ENCODE measurements at regions not wholly inside any gene's neighbourhood (a gene's known extent, or its start where the extent isn't known, plus 50 kb on each side); places are given as distances from the start of the nearest gene placed in this dataset.
"Not testable (repeated sequence)": the region's sequence is repeated elsewhere in the genome, so short reads cannot be mapped to it uniquely, and the experiment has no call there.

DNA sequence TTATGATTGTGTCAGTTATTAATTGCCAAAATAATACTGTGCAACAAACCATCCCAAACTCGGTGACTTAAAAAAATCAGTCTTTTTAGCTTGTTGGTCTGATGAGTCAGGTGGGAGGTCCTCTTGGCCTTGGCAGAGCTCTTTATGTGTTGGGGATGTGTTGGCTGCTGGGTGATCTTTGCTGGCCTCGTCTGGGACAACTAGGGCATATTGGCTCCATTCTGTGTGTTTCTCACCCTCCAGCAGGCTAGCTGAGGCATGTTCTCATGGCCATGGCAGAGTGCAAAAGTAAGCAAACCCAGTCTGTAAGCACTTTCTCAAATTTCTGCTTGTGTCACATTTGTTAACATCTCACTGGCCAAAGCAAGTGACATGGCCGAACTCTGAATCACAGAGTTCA, 251.6 kb downstream of the RPLP1 start:
- H3K27ac ChIP-seq: no peak overlapping the region

DNA sequence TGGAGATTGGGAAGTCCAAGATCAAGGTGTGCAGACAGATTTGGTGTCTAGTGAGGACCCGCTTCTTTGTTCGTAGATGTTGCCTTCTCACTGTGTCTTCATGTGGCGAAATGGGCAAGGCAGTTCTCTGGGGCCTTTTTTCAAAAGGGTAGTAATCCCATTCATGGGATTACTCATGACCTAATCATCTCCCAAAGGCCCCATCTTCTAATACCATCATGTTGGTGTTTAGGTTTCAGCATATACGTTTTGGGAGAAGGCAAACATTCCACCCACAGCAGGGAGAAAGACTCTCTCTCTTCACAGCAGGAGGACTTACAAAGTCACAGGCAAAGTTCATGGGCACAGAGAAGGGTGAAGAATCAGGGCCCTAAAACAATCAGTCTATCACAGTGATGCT, 252.1 kb downstream of the RPLP1 start:
- no peak overlapping the region for H3K27ac ChIP-seq
- DNase-seq: no peak
- intact Hi-C loops (cut with DNase I; ENCODE audit: low total_unique reads): no loop called here
- no peaks in the 10 kb centered on the region for H3K36me3 ChIP-seq
- no peaks in the 10 kb centered on the region for H3K27me3 ChIP-seq
- H3K9me3 ChIP-seq: peaks cover 0 to 15% (median 11%) of the 10 kb centered on the region in 3 donors
- TF ChIP-seq, protein P1, sequence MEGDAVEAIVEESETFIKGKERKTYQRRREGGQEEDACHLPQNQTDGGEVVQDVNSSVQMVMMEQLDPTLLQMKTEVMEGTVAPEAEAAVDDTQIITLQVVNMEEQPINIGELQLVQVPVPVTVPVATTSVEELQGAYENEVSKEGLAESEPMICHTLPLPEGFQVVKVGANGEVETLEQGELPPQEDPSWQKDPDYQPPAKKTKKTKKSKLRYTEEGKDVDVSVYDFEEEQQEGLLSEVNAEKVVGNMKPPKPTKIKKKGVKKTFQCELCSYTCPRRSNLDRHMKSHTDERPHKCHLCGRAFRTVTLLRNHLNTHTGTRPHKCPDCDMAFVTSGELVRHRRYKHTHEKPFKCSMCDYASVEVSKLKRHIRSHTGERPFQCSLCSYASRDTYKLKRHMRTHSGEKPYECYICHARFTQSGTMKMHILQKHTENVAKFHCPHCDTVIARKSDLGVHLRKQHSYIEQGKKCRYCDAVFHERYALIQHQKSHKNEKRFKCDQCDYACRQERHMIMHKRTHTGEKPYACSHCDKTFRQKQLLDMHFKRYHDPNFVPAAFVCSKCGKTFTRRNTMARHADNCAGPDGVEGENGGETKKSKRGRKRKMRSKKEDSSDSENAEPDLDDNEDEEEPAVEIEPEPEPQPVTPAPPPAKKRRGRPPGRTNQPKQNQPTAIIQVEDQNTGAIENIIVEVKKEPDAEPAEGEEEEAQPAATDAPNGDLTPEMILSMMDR (IDR thresholded peaks at IDR 0.05): no peak
- no peak overlapping the region for H3K4me3 ChIP-seq
- peaks cover 0 to 9% (median 0%) of the 10 kb centered on the region in 4 donors for H3K4me1 ChIP-seq

More for the DNA sequence above, 251.6 kb downstream of the RPLP1 start:
- H3K9me3 ChIP-seq: peaks cover 0 to 15% (median 11%) of the 10 kb centered on the region in 3 donors
- no peak overlapping the region for H3K4me3 ChIP-seq
- intact Hi-C loops (cut with DNase I; ENCODE audit: low total_unique reads): no loop called here
- TF ChIP-seq, protein P1 (IDR thresholded peaks at IDR 0.05): no peak
- no peak for DNase-seq
- H3K36me3 ChIP-seq: no peaks in the 10 kb centered on the region
- H3K4me1 ChIP-seq: peaks cover 0 to 9% (median 0%) of the 10 kb centered on the region in 4 donors
- H3K27me3 ChIP-seq: no peaks in the 10 kb centered on the region

DNA sequence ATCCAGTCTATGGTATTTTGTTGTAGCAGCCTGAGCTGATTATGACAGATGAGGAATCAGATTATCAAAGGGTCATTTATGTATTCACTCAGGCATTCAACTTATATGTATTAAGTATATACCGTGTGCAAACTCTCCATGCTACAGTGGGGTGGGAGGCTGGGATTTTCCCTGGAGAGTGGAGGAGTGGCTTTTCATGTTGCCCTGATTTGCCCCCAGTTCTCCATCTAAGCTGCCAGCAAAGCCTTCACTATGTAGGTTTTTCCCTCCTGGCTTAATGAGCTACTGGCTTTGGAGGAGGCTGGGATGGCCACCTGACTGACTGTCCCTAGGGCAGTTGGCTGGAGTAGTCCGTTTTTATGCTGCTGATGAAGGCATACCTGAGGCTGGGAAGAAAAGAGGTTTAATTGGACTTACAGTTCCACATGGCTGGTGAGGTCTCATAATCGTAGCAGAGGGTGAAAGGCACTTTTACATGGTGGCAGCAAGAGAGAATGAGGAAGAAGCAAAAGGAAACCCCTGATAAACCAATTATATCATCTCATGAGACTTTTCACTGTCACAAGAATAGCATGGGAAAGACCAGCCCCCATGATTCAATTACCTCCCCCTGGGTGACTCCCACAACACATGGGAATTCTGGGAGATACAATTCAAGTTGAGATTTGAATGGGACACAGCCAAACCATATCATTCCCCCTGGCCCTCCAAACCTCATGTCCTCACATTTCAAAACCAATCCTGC, 253.9 kb downstream of the RPLP1 start:
- Histone ChIP-seq H3K4me3 (no peak overlapping the region), H3K36me3 (no peaks in the 10 kb centered on the region), H3K4me1 (peaks cover 0 to 9% (median 0%) of the 10 kb centered on the region in 4 donors), H3K27me3 (no peaks in the 10 kb centered on the region), H3K27ac (no peak overlapping the region), H3K9me3 (peaks cover 0 to 15% (median 11%) of the 10 kb centered on the region in 3 donors)
- intact Hi-C loops (cut with DNase I; ENCODE audit: low total_unique reads): no loop called here
- no peak for DNase-seq
- TF ChIP-seq, protein P1 (IDR thresholded peaks at IDR 0.05): no peak

DNA sequence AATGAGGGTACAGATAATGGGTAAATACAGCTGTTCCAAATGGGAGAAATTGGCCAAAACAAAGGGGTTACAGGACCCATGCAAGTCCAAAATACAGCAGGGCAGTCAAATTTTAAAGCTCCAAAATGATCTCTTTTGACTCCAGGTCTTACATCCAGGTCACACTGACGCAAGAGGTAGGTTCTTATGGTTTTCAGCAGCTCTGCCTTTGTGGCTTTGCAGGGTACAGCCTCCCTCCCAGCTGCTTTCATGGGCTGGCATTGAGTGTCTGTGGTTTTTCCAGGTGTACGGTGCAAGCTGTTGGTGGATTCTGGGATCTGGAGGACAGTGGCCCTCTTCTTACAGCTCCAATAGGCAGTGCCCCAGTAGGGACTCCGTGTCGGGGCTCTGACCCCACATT, 254.6 kb downstream of the RPLP1 start:
- H3K4me1 ChIP-seq; H3K27me3 ChIP-seq; DNase-seq; H3K27ac ChIP-seq; H3K4me3 ChIP-seq; H3K36me3 ChIP-seq; intact Hi-C loops (cut with DNase I; ENCODE audit: low total_unique reads): not testable (repeated sequence)
- peaks cover 0 to 15% (median 11%) of the 10 kb centered on the region in 3 donors for H3K9me3 ChIP-seq

DNA sequence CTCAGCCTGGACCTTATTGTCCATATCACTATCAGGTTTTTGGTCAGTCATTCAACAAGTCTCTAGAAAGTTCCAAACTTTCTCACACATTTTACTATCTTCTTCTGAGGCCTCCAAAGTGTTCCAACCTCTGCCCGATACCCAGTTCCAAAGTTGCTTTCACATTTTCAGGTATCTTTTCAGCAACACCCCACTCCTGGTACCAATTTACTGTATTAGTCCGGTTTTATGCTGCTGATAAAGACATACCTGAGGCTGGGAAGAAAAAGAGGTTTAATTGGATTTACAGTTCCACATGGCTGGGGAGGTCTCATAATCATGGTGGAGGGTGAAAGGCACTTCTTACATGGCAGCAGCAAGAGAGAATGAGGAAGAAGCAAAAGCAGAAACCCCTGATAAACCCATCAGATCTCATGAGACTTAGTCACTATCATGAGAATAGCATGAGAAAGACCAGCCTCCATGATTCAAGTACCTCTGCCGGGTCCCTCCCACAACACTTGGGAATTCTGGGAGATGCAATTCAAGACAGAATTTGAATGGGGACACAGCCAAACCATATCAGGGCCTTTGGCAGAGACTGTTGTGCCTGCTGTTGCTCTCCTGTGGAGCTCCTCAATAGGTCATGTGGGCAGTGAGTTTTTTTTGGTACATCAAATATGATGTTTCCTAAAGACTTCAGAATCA, 256.0 kb downstream of the RPLP1 start:
- H3K4me3 ChIP-seq; intact Hi-C loops (cut with DNase I; ENCODE audit: low total_unique reads); DNase-seq; H3K4me1 ChIP-seq; H3K27me3 ChIP-seq; H3K36me3 ChIP-seq; H3K27ac ChIP-seq: not testable (repeated sequence)
- peaks cover 0 to 15% (median 11%) of the 10 kb centered on the region in 3 donors for H3K9me3 ChIP-seq

DNA sequence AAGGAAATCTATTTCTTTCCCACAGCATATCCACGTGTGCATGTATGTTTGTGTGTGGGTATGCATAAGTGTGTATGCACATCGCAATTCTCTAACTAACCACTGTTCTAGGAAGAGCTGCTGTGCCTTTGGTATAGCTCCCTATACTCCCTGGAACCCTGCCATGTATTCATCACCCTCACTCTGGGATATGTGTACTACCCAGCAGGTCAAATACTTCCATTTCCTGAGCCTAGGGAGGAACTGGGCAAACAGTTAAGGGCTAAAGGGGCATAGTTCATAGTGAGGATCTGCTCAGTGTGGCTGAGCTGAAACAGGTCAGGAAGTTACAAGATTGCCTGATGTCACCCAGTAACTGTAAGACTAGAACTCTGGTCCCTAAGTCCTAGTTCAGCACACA, 260.4 kb downstream of the RPLP1 start:
- no peaks in the 10 kb centered on the region for H3K4me1 ChIP-seq
- H3K36me3 ChIP-seq: no peaks in the 10 kb centered on the region
- H3K27me3 ChIP-seq: no peaks in the 10 kb centered on the region
- no peak for DNase-seq
- H3K27ac ChIP-seq: no peak overlapping the region
- TF ChIP-seq, protein P1 (IDR thresholded peaks at IDR 0.05): no peak
- intact Hi-C loops (cut with DNase I; ENCODE audit: low total_unique reads): no loop called here
- H3K9me3 ChIP-seq: peaks cover 0 to 8% (median 8%) of the 10 kb centered on the region in 3 donors
- H3K4me3 ChIP-seq: no peak overlapping the region
